ENCODE measurements at regions not wholly inside any gene's neighbourhood (a gene's known extent, or its start where the extent isn't known, plus 50 kb on each side); places are given as distances from the start of the nearest gene placed in this dataset.

DNA sequence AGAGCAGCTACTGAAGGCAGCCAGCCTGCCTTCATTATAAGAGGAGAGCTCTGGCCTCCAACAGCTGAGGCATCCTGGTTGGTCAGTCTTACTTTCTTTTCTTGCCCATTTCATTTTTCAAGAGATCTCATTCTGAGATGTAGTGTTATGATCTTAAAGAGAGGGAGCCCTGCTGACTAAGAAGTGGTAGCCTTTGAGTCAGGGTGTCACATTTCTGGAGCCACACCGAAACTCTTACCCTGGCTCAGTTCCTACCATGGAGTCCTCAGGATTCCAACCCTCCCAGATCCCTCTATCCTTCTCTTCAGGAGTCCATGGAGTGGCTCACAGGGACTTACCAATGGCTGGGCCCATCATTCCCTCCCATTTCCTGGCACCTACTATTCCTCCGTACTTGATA lies 386.1 kb upstream of the LARGE1 start:
- ATAC-seq = no peak
- TF ChIP-seq, protein P1, sequence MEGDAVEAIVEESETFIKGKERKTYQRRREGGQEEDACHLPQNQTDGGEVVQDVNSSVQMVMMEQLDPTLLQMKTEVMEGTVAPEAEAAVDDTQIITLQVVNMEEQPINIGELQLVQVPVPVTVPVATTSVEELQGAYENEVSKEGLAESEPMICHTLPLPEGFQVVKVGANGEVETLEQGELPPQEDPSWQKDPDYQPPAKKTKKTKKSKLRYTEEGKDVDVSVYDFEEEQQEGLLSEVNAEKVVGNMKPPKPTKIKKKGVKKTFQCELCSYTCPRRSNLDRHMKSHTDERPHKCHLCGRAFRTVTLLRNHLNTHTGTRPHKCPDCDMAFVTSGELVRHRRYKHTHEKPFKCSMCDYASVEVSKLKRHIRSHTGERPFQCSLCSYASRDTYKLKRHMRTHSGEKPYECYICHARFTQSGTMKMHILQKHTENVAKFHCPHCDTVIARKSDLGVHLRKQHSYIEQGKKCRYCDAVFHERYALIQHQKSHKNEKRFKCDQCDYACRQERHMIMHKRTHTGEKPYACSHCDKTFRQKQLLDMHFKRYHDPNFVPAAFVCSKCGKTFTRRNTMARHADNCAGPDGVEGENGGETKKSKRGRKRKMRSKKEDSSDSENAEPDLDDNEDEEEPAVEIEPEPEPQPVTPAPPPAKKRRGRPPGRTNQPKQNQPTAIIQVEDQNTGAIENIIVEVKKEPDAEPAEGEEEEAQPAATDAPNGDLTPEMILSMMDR (IDR thresholded peaks at IDR 0.05) = no peak
- H3K4me3 ChIP-seq = no peak overlapping the region
- H3K36me3 ChIP-seq (ENCODE audit: low read depth) = no peaks in the 10 kb centered on the region
- H3K9me3 ChIP-seq = no peaks in the 10 kb centered on the region
- H3K4me1 ChIP-seq (ENCODE audit: low read depth) = no peaks in the 10 kb centered on the region
- intact Hi-C loops (cut with DNase I, micrococcal nuclease) = no loop called here
- no peak for DNase-seq

DNA sequence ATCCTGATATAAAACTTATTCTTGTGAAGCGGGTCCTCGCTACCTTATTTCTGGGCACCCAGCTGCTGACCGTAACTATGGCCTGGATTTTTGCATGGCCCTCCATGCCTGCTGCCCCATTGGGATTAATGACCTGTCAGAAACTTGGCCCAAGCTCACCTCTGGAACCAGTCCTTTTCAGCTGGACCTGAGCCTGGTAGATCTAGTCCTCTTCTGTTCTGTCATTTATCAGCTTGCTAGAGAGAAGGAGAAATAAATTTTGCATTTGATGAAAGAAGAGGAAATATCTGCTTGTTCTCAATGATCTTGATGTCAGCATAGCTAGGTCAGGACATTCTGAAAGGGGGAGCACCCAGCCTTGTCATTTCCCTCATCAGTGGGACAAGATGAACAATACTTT lies 387.8 kb upstream of the LARGE1 start:
- Histone ChIP-seq H3K9me3 (no peaks in the 10 kb centered on the region), H3K4me1 (ENCODE audit: low read depth) (no peaks in the 10 kb centered on the region), H3K36me3 (ENCODE audit: low read depth) (no peaks in the 10 kb centered on the region), H3K4me3 (no peak overlapping the region)
- ATAC-seq (no peak), DNase-seq (no peak)
- intact Hi-C loops (cut with DNase I, micrococcal nuclease) = no loop called here
- TF ChIP-seq, protein P1 (IDR thresholded peaks at IDR 0.05) = no peak

DNA sequence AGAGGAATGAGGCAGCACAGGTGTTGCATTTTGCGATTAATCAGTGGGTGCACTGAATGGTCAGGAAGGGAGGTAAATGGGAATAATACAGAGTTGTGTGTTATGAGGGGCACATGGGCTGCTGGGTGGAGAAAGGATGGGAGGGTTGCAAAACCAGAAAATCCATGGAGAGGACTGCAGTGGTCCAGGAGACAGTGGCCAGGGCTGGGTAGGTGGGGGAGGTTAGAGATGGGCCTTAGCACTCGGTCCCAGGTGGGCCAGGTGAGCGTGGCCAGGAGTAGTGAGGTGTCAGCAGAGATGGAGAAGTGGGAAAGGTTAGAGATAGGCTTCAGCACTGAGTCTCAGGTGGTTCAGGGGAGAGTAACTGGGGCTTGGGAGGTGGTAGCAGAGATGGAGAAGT lies 399.1 kb upstream of the LARGE1 start:
- no peak overlapping the region for H3K4me3 ChIP-seq
- intact Hi-C loops (cut with DNase I, micrococcal nuclease) = no loop called here

DNA sequence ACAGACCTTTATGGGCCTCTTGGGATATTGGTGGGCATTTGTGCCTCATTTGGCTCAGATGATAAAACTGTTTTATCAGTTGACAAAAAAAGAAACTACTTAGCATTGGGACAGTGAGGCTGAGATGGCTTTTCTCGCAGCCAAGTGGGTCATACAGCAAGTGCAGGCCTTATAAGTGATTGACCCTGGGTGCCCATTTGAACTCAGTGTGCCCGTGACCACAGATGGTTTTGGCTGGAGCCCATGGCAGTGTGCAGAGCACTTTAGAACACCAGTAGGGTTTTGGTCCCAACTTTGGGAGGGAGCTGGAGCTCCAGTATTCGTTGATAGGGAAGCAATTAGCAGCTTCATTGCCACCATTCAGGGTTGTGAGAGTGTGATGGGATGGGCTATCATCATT lies 404.5 kb upstream of the LARGE1 start:
- intact Hi-C loops (cut with DNase I, micrococcal nuclease) = no loop called here
- DNase-seq (no peak), ATAC-seq (no peak)
- Histone ChIP-seq H3K4me1 (ENCODE audit: low read depth) (no peaks in the 10 kb centered on the region), H3K36me3 (ENCODE audit: low read depth) (no peaks in the 10 kb centered on the region), H3K4me3 (no peak overlapping the region), H3K9me3 (no peaks in the 10 kb centered on the region)
- TF ChIP-seq, protein P1 (IDR thresholded peaks at IDR 0.05) = no peak

More for the DNA sequence above, 399.1 kb upstream of the LARGE1 start:
- TF ChIP-seq, protein P1 (IDR thresholded peaks at IDR 0.05) = no peak
- ATAC-seq = no peak
- Histone ChIP-seq H3K9me3 (peaks cover 2% of the 10 kb centered on the region), H3K4me1 (ENCODE audit: low read depth) (no peaks in the 10 kb centered on the region), H3K36me3 (ENCODE audit: low read depth) (no peaks in the 10 kb centered on the region)
- DNase-seq = no peak

GRCh38 chr22:34326901-34327300 lies 406.6 kb upstream of the LARGE1 start:
- DNase-seq = no peak

More at GRCh38 chr22:34326901-34327300, 406.6 kb upstream of the LARGE1 start:
- TF ChIP-seq, protein P1 (IDR thresholded peaks at IDR 0.05) = no peak
- no peak for ATAC-seq
- Histone ChIP-seq H3K9me3 (no peaks in the 10 kb centered on the region), H3K4me3 (no peak overlapping the region), H3K36me3 (ENCODE audit: low read depth) (no peaks in the 10 kb centered on the region), H3K4me1 (ENCODE audit: low read depth) (no peaks in the 10 kb centered on the region)
- intact Hi-C loops (cut with DNase I, micrococcal nuclease) = no loop called here

All from mucosa of descending colon (tissue), 3 donors.